ENCODE measurements at regions not wholly inside any gene's neighbourhood (a gene's known extent, or its start where the extent isn't known, plus 50 kb on each side); places are given as distances from the start of the nearest gene placed in this dataset.
"Not testable (repeated sequence)": the region's sequence is repeated elsewhere in the genome, so short reads cannot be mapped to it uniquely, and the experiment has no call there.

DNA sequence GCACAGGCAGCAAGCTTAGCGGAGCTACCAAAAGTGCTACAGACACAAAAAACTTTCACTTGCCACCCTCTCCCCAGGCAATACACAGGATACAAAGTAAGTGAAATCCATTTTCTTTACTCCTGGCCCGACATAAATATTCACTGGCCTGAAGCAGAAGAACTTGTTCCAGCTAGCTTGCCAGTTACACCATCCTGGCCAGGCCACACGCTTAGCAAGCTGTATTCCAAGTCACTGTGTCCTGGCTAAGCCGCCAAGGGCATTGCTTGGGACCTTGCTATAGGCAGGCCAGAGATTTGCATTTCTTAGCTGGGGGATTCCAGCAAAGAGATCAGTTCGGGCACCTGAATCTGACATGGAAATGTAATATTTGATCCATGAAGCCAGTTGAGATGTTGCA, 71.0 kb upstream of the SLC1A3 start:
- no peak for DNase-seq

DNA sequence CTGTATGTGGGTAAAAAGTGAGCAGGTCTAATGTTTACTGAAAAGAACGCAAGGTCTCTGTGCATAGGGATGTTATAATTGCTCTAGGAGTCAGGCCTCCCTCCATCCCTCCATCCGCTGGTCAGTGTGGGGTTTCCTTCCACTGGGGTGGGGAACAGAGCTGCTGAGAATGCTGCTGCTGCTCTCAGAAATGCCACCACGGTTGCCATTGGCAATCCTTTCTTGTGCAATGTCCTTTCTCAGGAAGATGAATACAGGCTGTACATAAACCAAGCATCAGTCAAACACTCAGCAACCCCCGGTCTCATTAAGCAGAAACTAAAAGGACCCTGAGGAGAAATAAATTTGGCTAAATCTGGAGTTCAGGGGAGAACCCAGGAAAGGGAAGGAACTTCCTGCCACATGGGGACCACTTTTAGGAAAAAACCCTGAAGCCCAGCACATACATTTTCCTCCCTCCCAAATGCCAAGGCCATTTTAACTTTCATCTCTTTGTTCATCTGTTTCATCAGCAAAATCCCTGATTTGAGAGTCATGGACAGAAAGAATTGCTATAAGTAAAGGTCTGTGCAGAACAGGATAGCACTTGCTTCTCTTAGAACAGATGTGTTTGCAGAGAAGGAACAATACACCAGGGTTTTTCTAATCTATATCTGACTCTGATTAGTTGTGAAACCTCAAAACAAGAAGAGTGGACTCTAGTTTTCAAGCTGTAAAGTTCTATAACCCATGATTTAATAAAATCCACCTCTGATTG, 70.4 kb upstream of the SLC1A3 start:
- DNase-seq = no peak

GRCh38 chr5:36536616-36537005, 69.8 kb upstream of the SLC1A3 start:
- DNase-seq = no peak

- DNase-seq = no peak
These were observed 68.7 kb upstream of the SLC1A3 start for GRCh38 chr5:36537724-36538123.

DNA sequence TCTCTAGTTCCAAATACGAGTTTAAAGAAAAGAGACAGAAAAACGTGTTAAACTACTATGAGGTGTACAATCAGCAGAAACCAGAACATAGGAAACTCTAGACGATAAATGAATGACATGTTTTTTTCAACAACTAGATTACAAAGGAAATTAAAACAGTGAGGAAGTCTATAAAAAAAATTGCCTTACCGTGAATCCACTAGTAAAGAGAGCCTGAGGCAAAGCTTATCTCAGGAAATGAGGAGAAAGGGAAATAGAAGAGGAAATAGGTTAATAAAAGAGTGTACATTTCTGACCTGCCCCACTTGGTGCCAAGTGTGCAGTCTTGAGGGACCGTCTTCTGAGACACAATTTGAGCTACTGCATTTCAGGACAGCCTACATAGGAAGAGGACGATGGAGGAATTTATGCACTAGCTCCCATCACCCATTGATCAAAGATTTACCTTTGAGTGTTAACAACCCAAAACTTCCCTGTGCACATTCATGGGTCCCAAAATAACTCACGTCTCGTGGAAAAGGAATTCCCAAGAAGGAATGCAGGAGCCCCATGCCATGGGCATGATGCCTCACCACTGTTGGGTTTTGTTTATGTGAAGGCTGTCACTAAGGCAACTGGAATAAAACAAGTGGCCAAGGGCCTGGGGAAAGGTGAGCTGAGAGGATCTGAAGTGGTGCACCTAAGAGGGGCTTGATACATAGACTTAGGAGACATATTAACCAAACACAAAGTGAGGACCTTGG, 53.6 kb upstream of the SLC1A3 start:
- no peak for DNase-seq

GRCh38 chr5:36555035-36555434, 51.4 kb upstream of the SLC1A3 start:
- not testable (repeated sequence) for DNase-seq

Data from NCI-H510A (cell line).